Lung (tissue), 11 donors: ENCODE measurements at regions not wholly inside any gene's neighbourhood (a gene's known extent, or its start where the extent isn't known, plus 50 kb on each side); places are given as distances from the start of the nearest gene placed in this dataset.
"Not testable (repeated sequence)": the region's sequence is repeated elsewhere in the genome, so short reads cannot be mapped to it uniquely, and the experiment has no call there.

Experiments used
- ATAC-seq: fragments of 200-7000 bp; cut with Tn5 transposase; one replicate; pipeline ENCODE4 v1.9.1; 2020; ENCODE audit warnings: moderate number of reproducible peaks; ENCODE audit not compliant: insufficient read depth, low FRiP score
- DNase-seq, 3 donors: peaks; one replicate each; pipeline ENCODE4 v3.0.0-alpha.2; 2013 to 2017
- H3K27ac ChIP-seq, 2 donors: one replicate each; pipeline ENCODE4 v1.5.1; 2013; ENCODE audit warnings: mild to moderate bottlenecking in 2 of 2, moderate library complexity in 2 of 2, control low read depth in 1 of 2, inconsistent platforms in 1 of 2, low read depth in 1 of 2, low read length in 1 of 2
- H3K27me3 ChIP-seq, 3 donors: one replicate each; pipeline ENCODE4 v1.5.1; 2013; ENCODE audit warnings: low read length in 2 of 3; ENCODE audit not compliant: control insufficient read depth in 3 of 3, insufficient read depth in 3 of 3
- H3K36me3 ChIP-seq, 4 donors: one replicate each; pipeline ENCODE4 v1.5.1; 2013; ENCODE audit warnings: low read length in 4 of 4, mild to moderate bottlenecking in 1 of 4, moderate library complexity in 1 of 4; ENCODE audit not compliant: control insufficient read depth in 4 of 4, insufficient read depth in 4 of 4
- H3K4me1 ChIP-seq, 5 donors: one replicate each; pipeline ENCODE4 v1.5.1; 2013; ENCODE audit warnings: low read length in 5 of 5, mild to moderate bottlenecking in 2 of 5, moderate library complexity in 1 of 5; ENCODE audit not compliant: control insufficient read depth in 5 of 5, insufficient read depth in 5 of 5
- H3K4me3 ChIP-seq: one replicate; pipeline ENCODE4 v1.5.1; 2013; ENCODE audit warnings: mild to moderate bottlenecking, control low read depth, moderate library complexity
- H3K9ac ChIP-seq, 2 donors: one replicate each; pipeline ENCODE4 v1.5.1; 2013; ENCODE audit warnings: low read length in 2 of 2, control low read depth in 1 of 2; ENCODE audit not compliant: insufficient read depth in 1 of 2
- H3K9me3 ChIP-seq, 4 donors: one replicate each; pipeline ENCODE4 v1.5.1; 2013; ENCODE audit warnings: low read length in 3 of 4, mild to moderate bottlenecking in 1 of 4, moderate library complexity in 1 of 4; ENCODE audit not compliant: control insufficient read depth in 4 of 4, insufficient read depth in 3 of 4
- CTCF ChIP-seq: IDR thresholded peaks from 2 replicates; pipeline ENCODE4 v1.5.1; 2012; ENCODE audit warnings: mild to moderate bottlenecking; ENCODE audit errors: control extremely low read depth, extremely low read depth
- WGBS, 2 donors: extraction: QIAGEN DNeasy Blood & Tissue Kit; methylation state at CpG; one replicate each; pipeline ENCODE4 v1.1.7; 2013; 5-methylcytosine and 5-hydroxymethylcytosine counted together
- donor health status: control.
- donor health status: control.
- donor health status: Bipolar disorder and iron deficiency.
- donor health status: healthy.
- donor health status: DM: yes; HTN: yes; CAD: no.

- H3K27me3 ChIP-seq, result no peaks in the 10 kb centered on the region
- no peak for DNase-seq
- H3K4me3 ChIP-seq, result no peak overlapping the region
- TF ChIP-seq CTCF, result no peak
- H3K4me1 ChIP-seq, result no peaks in the 10 kb centered on the region
- ATAC-seq, result no peak
- H3K9ac ChIP-seq, result no peak overlapping the region
- H3K27ac ChIP-seq, result no peak overlapping the region
- H3K9me3 ChIP-seq, result peaks cover 0 to 7% (median 0%) of the 10 kb centered on the region in 4 donors
- no peaks in the 10 kb centered on the region for H3K36me3 ChIP-seq
- WGBS, 2 donors, result 46 to 49% methylated on average over 3 of the region's 3 CpGs
These were observed 1847.9 kb upstream of the ACO1 start for GRCh38 chr9:30536494-30536893.

- not testable (repeated sequence) for H3K36me3 ChIP-seq, H3K9ac ChIP-seq, DNase-seq, H3K27me3 ChIP-seq, H3K4me1 ChIP-seq, H3K9me3 ChIP-seq, ATAC-seq, H3K27ac ChIP-seq, H3K4me3 ChIP-seq
- WGBS, 2 donors, result 76 to 93% methylated on average over 10 to 12 of the region's 15 CpGs
These were observed 1844.7 kb upstream of the ACO1 start for GRCh38 chr9:30539696-30540095.

GRCh38 chr9:30574355-30575151 is 1809.9 kb upstream of the ACO1 start:
- no peak for ATAC-seq
- Histone ChIP-seq H3K36me3 (no peaks in the 10 kb centered on the region), H3K27ac (no peak overlapping the region), H3K4me3 (no peak overlapping the region), H3K27me3 (no peaks in the 10 kb centered on the region), H3K9ac (no peak overlapping the region), H3K9me3 (peaks cover 0 to 5% (median 0%) of the 10 kb centered on the region in 4 donors), H3K4me1 (no peaks in the 10 kb centered on the region)
- WGBS, 2 donors, result 94% methylated on average over 28 of the region's 28 CpGs
- no peak for DNase-seq
- no peak for TF ChIP-seq CTCF

GRCh38 chr9:30575218-30575617 is 1809.2 kb upstream of the ACO1 start:
- peaks cover 0 to 5% (median 0%) of the 10 kb centered on the region in 4 donors for H3K9me3 ChIP-seq
- no peak overlapping the region for H3K27ac ChIP-seq
- H3K27me3 ChIP-seq, result no peaks in the 10 kb centered on the region
- H3K4me1 ChIP-seq, result no peaks in the 10 kb centered on the region
- WGBS, 2 donors, result 89 to 90% methylated on average over 16 of the region's 16 CpGs
- TF ChIP-seq CTCF, result no peak
- no peak for DNase-seq
- H3K36me3 ChIP-seq, result no peaks in the 10 kb centered on the region
- no peak overlapping the region for H3K9ac ChIP-seq
- H3K4me3 ChIP-seq, result no peak overlapping the region
- ATAC-seq, result no peak
